KOPT-K1 (cell line): ENCODE measurements at regions not wholly inside any gene's neighbourhood (a gene's known extent, or its start where the extent isn't known, plus 50 kb on each side); places are given as distances from the start of the nearest gene placed in this dataset.
"Not testable (repeated sequence)": the region's sequence is repeated elsewhere in the genome, so short reads cannot be mapped to it uniquely, and the experiment has no call there.

Experiments used
- H3K27ac ChIP-seq: fragments of 200-600 bp; sonication (generic); 2 replicates; pipeline ENCODE4 v1.5.1; 2016; ENCODE audit warnings: antibody characterized with exemption, mild to moderate bottlenecking, low read depth, low read length; ENCODE audit not compliant: poor library complexity, severe bottlenecking
- H3K36me3 ChIP-seq: fragments of 200-600 bp; sonication (generic); 2 replicates; pipeline ENCODE4 v1.5.1; 2017; ENCODE audit warnings: antibody characterized with exemption, mild to moderate bottlenecking, low read length, moderate library complexity; ENCODE audit not compliant: insufficient read depth
- H3K9me3 ChIP-seq: fragments of 200-600 bp; sonication (generic); 2 replicates; pipeline ENCODE4 v1.5.1; 2017; ENCODE audit warnings: antibody characterized with exemption, low read length, mild to moderate bottlenecking; ENCODE audit not compliant: insufficient read depth, poor library complexity, severe bottlenecking

- Histone ChIP-seq H3K36me3 (no peaks in the 10 kb centered on the region), H3K27ac (no peak overlapping the region), H3K9me3 (no peaks in the 10 kb centered on the region)
Observed at GRCh38 chr4:38281371-38282071, 321.3 kb downstream of the PTTG2 start.

GRCh38 chr4:38283724-38284123, 323.5 kb downstream of the PTTG2 start:
- no peak overlapping the region for H3K27ac ChIP-seq
- H3K9me3 ChIP-seq = no peaks in the 10 kb centered on the region
- no peaks in the 10 kb centered on the region for H3K36me3 ChIP-seq

- Histone ChIP-seq H3K9me3 (no peaks in the 10 kb centered on the region), H3K27ac (no peak overlapping the region), H3K36me3 (no peaks in the 10 kb centered on the region)
Observed at GRCh38 chr4:38284294-38285030, 324.3 kb downstream of the PTTG2 start.

- H3K27ac ChIP-seq = no peak overlapping the region
- H3K9me3 ChIP-seq = no peaks in the 10 kb centered on the region
- H3K36me3 ChIP-seq = no peaks in the 10 kb centered on the region
Observed at GRCh38 chr4:38287101-38287851, 327.1 kb downstream of the PTTG2 start.

- Histone ChIP-seq H3K9me3 (peaks cover 16% of the 10 kb centered on the region), H3K27ac (no peak overlapping the region), H3K36me3 (no peaks in the 10 kb centered on the region)
Observed at GRCh38 chr4:38289553-38289952, 329.4 kb downstream of the PTTG2 start.

- Histone ChIP-seq H3K36me3 (no peaks in the 10 kb centered on the region), H3K9me3 (peaks cover 16% of the 10 kb centered on the region), H3K27ac (no peak overlapping the region)
Observed at GRCh38 chr4:38290366-38290765, 330.2 kb downstream of the PTTG2 start.

- peaks cover 18% of the 10 kb centered on the region for H3K9me3 ChIP-seq
- no peak overlapping the region for H3K27ac ChIP-seq
- no peaks in the 10 kb centered on the region for H3K36me3 ChIP-seq
Observed at GRCh38 chr4:38290914-38291313, 330.7 kb downstream of the PTTG2 start.

- Histone ChIP-seq H3K27ac (no peak overlapping the region), H3K9me3 (peaks cover 28% of the 10 kb centered on the region)
Observed at GRCh38 chr4:38292529-38292928, 332.3 kb downstream of the PTTG2 start.

GRCh38 chr4:38294238-38294637, 334.0 kb downstream of the PTTG2 start:
- H3K27ac ChIP-seq = no peak overlapping the region
- no peaks in the 10 kb centered on the region for H3K36me3 ChIP-seq
- peaks cover 45% of the 10 kb centered on the region for H3K9me3 ChIP-seq

More at GRCh38 chr4:38292529-38292928, 332.3 kb downstream of the PTTG2 start:
- no peaks in the 10 kb centered on the region for H3K36me3 ChIP-seq

- Histone ChIP-seq H3K27ac (no peak overlapping the region), H3K36me3 (no peaks in the 10 kb centered on the region), H3K9me3 (peaks cover 53% of the 10 kb centered on the region)
Observed at GRCh38 chr4:38297061-38297460, 336.9 kb downstream of the PTTG2 start.

GRCh38 chr4:38298868-38299713, 338.9 kb downstream of the PTTG2 start:
- Histone ChIP-seq H3K9me3 (peaks cover 58% of the 10 kb centered on the region), H3K27ac (no peak overlapping the region), H3K36me3 (no peaks in the 10 kb centered on the region)

GRCh38 chr4:38302910-38303309, 342.7 kb downstream of the PTTG2 start:
- peaks cover 38% of the 10 kb centered on the region for H3K9me3 ChIP-seq

GRCh38 chr4:38304460-38304859, 344.3 kb downstream of the PTTG2 start:
- not testable (repeated sequence) for H3K27ac ChIP-seq

More at GRCh38 chr4:38302910-38303309, 342.7 kb downstream of the PTTG2 start:
- H3K27ac ChIP-seq = no peak overlapping the region
- H3K36me3 ChIP-seq = no peaks in the 10 kb centered on the region

GRCh38 chr4:38306482-38307071, 346.4 kb downstream of the PTTG2 start:
- Histone ChIP-seq H3K9me3 (peaks cover 17% of the 10 kb centered on the region), H3K36me3 (no peaks in the 10 kb centered on the region), H3K27ac (no peak overlapping the region)

More at GRCh38 chr4:38304460-38304859, 344.3 kb downstream of the PTTG2 start:
- peaks cover 23% of the 10 kb centered on the region for H3K9me3 ChIP-seq
- not testable (repeated sequence) for H3K36me3 ChIP-seq
